ENCODE measurements at regions not wholly inside any gene's neighbourhood (a gene's known extent, or its start where the extent isn't known, plus 50 kb on each side); places are given as distances from the start of the nearest gene placed in this dataset.

GRCh38 chr3:34235096-34235495 is 436.7 kb downstream of the PDCD6IP start:
- no peak for DNase-seq (ENCODE audit: low read depth in 4 of 4, low spot score in 1 of 4)

GRCh38 chr3:34237946-34238345 is 439.5 kb downstream of the PDCD6IP start:
- DNase-seq (ENCODE audit: low read depth in 4 of 4, low spot score in 1 of 4) = no peak

GRCh38 chr3:34238407-34238806 is 440.0 kb downstream of the PDCD6IP start:
- no peak for DNase-seq (ENCODE audit: low read depth in 4 of 4, low spot score in 1 of 4)

- DNase-seq (ENCODE audit: low read depth in 4 of 4, low spot score in 1 of 4) = no peak
Measured at GRCh38 chr3:34239287-34239686, 440.9 kb downstream of the PDCD6IP start.

- no peak for DNase-seq (ENCODE audit: low read depth in 4 of 4, low spot score in 1 of 4)
Measured at GRCh38 chr3:34239875-34240274, 441.4 kb downstream of the PDCD6IP start.

- DNase-seq (ENCODE audit: low read depth in 4 of 4, low spot score in 1 of 4) = no peak
Measured at GRCh38 chr3:34247401-34247800, 449.0 kb downstream of the PDCD6IP start.

- DNase-seq (ENCODE audit: low read depth in 4 of 4, low spot score in 1 of 4) = no peak
Measured at GRCh38 chr3:34248352-34248751, 449.9 kb downstream of the PDCD6IP start.

- no peak for DNase-seq (ENCODE audit: low read depth in 4 of 4, low spot score in 1 of 4)
Measured at GRCh38 chr3:34254285-34254684, 455.9 kb downstream of the PDCD6IP start.

- DNase-seq (ENCODE audit: low read depth in 4 of 4, low spot score in 1 of 4) = no peak
Measured at GRCh38 chr3:34256021-34256420, 457.6 kb downstream of the PDCD6IP start.

GRCh38 chr3:34256791-34257190 is 458.4 kb downstream of the PDCD6IP start:
- no peak for DNase-seq (ENCODE audit: low read depth in 4 of 4, low spot score in 1 of 4)

- DNase-seq (ENCODE audit: low read depth in 4 of 4, low spot score in 1 of 4) = no peak
Measured at GRCh38 chr3:34258271-34258998, 460.0 kb downstream of the PDCD6IP start.

- DNase-seq (ENCODE audit: low read depth in 4 of 4, low spot score in 1 of 4) = peak in 2 of 4 experiments; percentile 7 to 18
Measured at GRCh38 chr3:34260271-34261000, 462.0 kb downstream of the PDCD6IP start.

GRCh38 chr3:34261001-34261385 is 462.6 kb downstream of the PDCD6IP start:
- DNase-seq (ENCODE audit: low read depth in 4 of 4, low spot score in 1 of 4) = no peak

- no peak for DNase-seq (ENCODE audit: low read depth in 4 of 4, low spot score in 1 of 4)
Measured at GRCh38 chr3:34263101-34263621, 464.7 kb downstream of the PDCD6IP start.

GRCh38 chr3:34264337-34265041 is 466.1 kb downstream of the PDCD6IP start:
- no peak for DNase-seq (ENCODE audit: low read depth in 4 of 4, low spot score in 1 of 4)

- no peak for DNase-seq (ENCODE audit: low read depth in 4 of 4, low spot score in 1 of 4)
Measured at GRCh38 chr3:34267088-34267487, 468.7 kb downstream of the PDCD6IP start.

GRCh38 chr3:34268032-34268709 is 469.7 kb downstream of the PDCD6IP start:
- no peak for DNase-seq (ENCODE audit: low read depth in 4 of 4, low spot score in 1 of 4)

GRCh38 chr3:34275811-34276210 is 477.4 kb downstream of the PDCD6IP start:
- no peak for DNase-seq (ENCODE audit: low read depth in 4 of 4, low spot score in 1 of 4)

- no peak for DNase-seq (ENCODE audit: low read depth in 4 of 4, low spot score in 1 of 4)
Measured at GRCh38 chr3:34276342-34276741, 477.9 kb downstream of the PDCD6IP start.

- DNase-seq (ENCODE audit: low read depth in 4 of 4, low spot score in 1 of 4) = no peak
Measured at GRCh38 chr3:34277110-34277509, 478.7 kb downstream of the PDCD6IP start.

- no peak for DNase-seq (ENCODE audit: low read depth in 4 of 4, low spot score in 1 of 4)
Measured at GRCh38 chr3:34279901-34280300, 481.5 kb downstream of the PDCD6IP start.
